Breast epithelium (tissue), 3 donors: ENCODE measurements at regions not wholly inside any gene's neighbourhood (a gene's known extent, or its start where the extent isn't known, plus 50 kb on each side); places are given as distances from the start of the nearest gene placed in this dataset.

ENCODE experiments used
- CTCF ChIP-seq, 3 donors: fragments of 450-650 bp; IDR thresholded peaks; one replicate each; pipeline ENCODE4 v1.5.1; 2016 to 2017; ENCODE audit warnings: antibody characterized with exemption in 3 of 3, mild to moderate bottlenecking in 3 of 3, moderate library complexity in 3 of 3
- POLR2A ChIP-seq: fragments of 450-650 bp; IDR thresholded peaks from one replicate; pipeline ENCODE4 v1.6.1; 2016; ENCODE audit warnings: antibody characterized with exemption, mild to moderate bottlenecking, moderate library complexity
- POLR2AphosphoS5 ChIP-seq, 3 donors: sonication (generic); formaldehyde crosslinking; IDR thresholded peaks; one replicate each; pipeline ENCODE4 v1.6.1; 2017; ENCODE audit warnings: antibody characterized with exemption in 3 of 3

GRCh38 chr5:152303841-152304240 is 101.2 kb downstream of the NMUR2 start:
- TF ChIP-seq POLR2AphosphoS5 (IDR thresholded peaks at IDR 0.05) (no peak), CTCF (IDR thresholded peaks at IDR 0.05) (no peak), POLR2A (no peak)
